GM12878 (cell line): ENCODE measurements at regions not wholly inside any gene's neighbourhood (a gene's known extent, or its start where the extent isn't known, plus 50 kb on each side); places are given as distances from the start of the nearest gene placed in this dataset.

ENCODE experiments used
- ATAC-seq: fragments of 200-7000 bp; cut with Tn5 transposase; 3 replicates; pipeline ENCODE4 v1.9.1; 2020; ENCODE audit warnings: mild to moderate bottlenecking, moderate library complexity
- BruUV-seq: library from RNA; stranded (reverse); fragments of 400-500 nt; replicated peaks from 2 replicates; lab custom pipeline; 2021; lab: Mats Ljungman, UMichigan
- CTCF ChIA-PET: fragments of 300-600 bp; sonication (Branson Sonifier 250); formaldehyde crosslinking; extraction: SDS; loops from one replicate; lab custom pipeline; 2021; ENCODE audit warnings: inconsistent platforms; lab: Yijun Ruan, JAX
- POLR2A ChIA-PET: fragments of 350-600 bp; formaldehyde crosslinking; extraction: SDS; loops from one replicate; lab custom pipeline; 2021; ENCODE audit warnings: inconsistent platforms; lab: Charles Lee
- RAD21 ChIA-PET: fragments of 300-600 bp; sonication (Branson Sonifier 250); formaldehyde crosslinking; loops from one replicate; lab custom pipeline; 2023; ENCODE audit warnings: antibody characterized with exemption; ENCODE audit not compliant: unreplicated experiment; lab: Charles Lee
- SMC1A ChIA-PET: fragments of 300-600 bp; sonication (Branson Sonifier 250); formaldehyde crosslinking; loops from one replicate; lab custom pipeline; 2023; ENCODE audit not compliant: unreplicated experiment, uncharacterized antibody; lab: Charles Lee
- DNase-seq: peaks from one replicate; pipeline ENCODE4 v3.0.0-alpha.2; 2011; ENCODE audit warnings: low read depth, low spot score
- FAIRE-seq: peaks from 3 replicates; lab custom pipeline; 2011; peaks lifted over from hg19 to GRCh38; lab: Jason Lieb, UNC
- H2AFZ ChIP-seq: 2 replicates; pipeline ENCODE4 v1.6.0; 2011; ENCODE audit warnings: low read depth, low read length, control low read depth; ENCODE audit not compliant: control insufficient read depth
- H3K27ac ChIP-seq: 2 replicates; pipeline ENCODE4 v1.5.1; 2011; ENCODE audit warnings: control low read depth; ENCODE audit not compliant: control insufficient read depth, insufficient read depth
- H3K27me3 ChIP-seq, 2 experiments: replicated peaks in 1 of 2; 2 replicates each; pipeline versions ENCODE4 v1.6.0 to v1.6.1; 2011; ENCODE audit warnings: low read length in 1 of 2; ENCODE audit not compliant: control insufficient read depth in 2 of 2, insufficient read depth in 2 of 2
- H3K36me3 ChIP-seq, 2 experiments: 2 replicates each; pipeline ENCODE4 v1.5.1; 2011; ENCODE audit warnings: low read length in 1 of 2; ENCODE audit not compliant: control insufficient read depth in 2 of 2, insufficient read depth in 2 of 2
- H3K4me1 ChIP-seq: 2 replicates; pipeline ENCODE4 v1.6.1; 2011; ENCODE audit warnings: mild to moderate bottlenecking, low read length, moderate library complexity, mixed read lengths; ENCODE audit not compliant: control insufficient read depth, insufficient read depth
- H3K4me2 ChIP-seq: 2 replicates; pipeline ENCODE4 v1.6.0; 2011; ENCODE audit warnings: control low read depth; ENCODE audit not compliant: control insufficient read depth, insufficient read depth
- H3K4me3 ChIP-seq: fragments of 200-600 bp; sonication (generic); 2 replicates; pipeline ENCODE4 v1.5.1; 2016
- H3K79me2 ChIP-seq: 2 replicates; pipeline ENCODE4 v1.6.0; 2011; ENCODE audit warnings: low read length; ENCODE audit not compliant: control insufficient read depth, insufficient read depth
- H3K9ac ChIP-seq: 2 replicates; pipeline ENCODE4 v1.8.0; 2011; ENCODE audit warnings: low read length, control low read depth, mixed read lengths; ENCODE audit not compliant: control insufficient read depth, insufficient read depth
- H3K9me3 ChIP-seq: replicated peaks from 3 replicates; pipeline ENCODE4 v1.5.1; 2011; ENCODE audit warnings: mild to moderate bottlenecking, low read length; ENCODE audit not compliant: control insufficient read depth, insufficient read depth
- H4K20me1 ChIP-seq: 2 replicates; pipeline ENCODE4 v1.6.0; 2011; ENCODE audit not compliant: control insufficient read depth, insufficient read depth
- IRF4 ChIP-seq: IDR thresholded peaks from 2 replicates; pipeline ENCODE4 v1.6.1; 2011; ENCODE audit warnings: low read depth, low read length
- MTA3 ChIP-seq: IDR thresholded peaks from 2 replicates; pipeline ENCODE4 v1.6.1; 2012; ENCODE audit warnings: low read length, inconsistent platforms, borderline replicate concordance
- RELB ChIP-seq: fragments of 450-650 bp; IDR thresholded peaks from 2 replicates; pipeline ENCODE4 v1.6.1; 2017; ENCODE audit warnings: low read depth, mild to moderate bottlenecking, moderate library complexity
- SMAD1 ChIP-seq: fragments of 450-650 bp; IDR thresholded peaks from 2 replicates; pipeline ENCODE4 v1.6.1; 2018; ENCODE audit warnings: mild to moderate bottlenecking, low read depth; ENCODE audit not compliant: partially characterized antibody
- SMARCA5 ChIP-seq: fragments of 450-650 bp; IDR thresholded peaks from 2 replicates; pipeline ENCODE4 v1.6.1; 2017; ENCODE audit warnings: mild to moderate bottlenecking
- ZBTB4 ChIP-seq: fragments of 450-650 bp; formaldehyde crosslinking; IDR thresholded peaks from 2 replicates; pipeline ENCODE4 v1.4.0; 2022; ENCODE audit warnings: mild to moderate bottlenecking, moderate library complexity
- ZSCAN29 ChIP-seq: fragments of 450-650 bp; IDR thresholded peaks from 2 replicates; pipeline ENCODE4 v1.6.1; 2017; ENCODE audit warnings: mild to moderate bottlenecking, moderate library complexity
- WGBS: methylation state at CpG from one replicate; pipeline ENCODE4 v1.1.6; 2016; ENCODE audit warnings: low lambda C conversion rate; ENCODE audit not compliant: insufficient replicate concordance, insufficient coverage; ENCODE audit errors: missing lambda C conversion rate; 5-methylcytosine and 5-hydroxymethylcytosine counted together
- in situ Hi-C: fragments of 300-500 bp; cut with MboI; formaldehyde crosslinking; loops from 9 replicates; pipeline ENCODE4 v1.14.3; 2018; ENCODE audit warnings: mixed read lengths
- intact Hi-C: fragments of 100-400 bp; cut with micrococcal nuclease; formaldehyde crosslinking; loops from one replicate; pipeline ENCODE4 v1.14.2; 2022; ENCODE audit not compliant: unreplicated experiment
- TF ChIP-seq, protein P1 (sequence below): fragments of 450-650 bp; IDR thresholded peaks from 2 replicates; pipeline ENCODE4 v1.6.1; 2017; ENCODE audit warnings: antibody characterized with exemption, mild to moderate bottlenecking, moderate library complexity
- TF ChIP-seq, protein P2 (sequence below): fragments of 450-650 bp; IDR thresholded peaks from 2 replicates; pipeline ENCODE4 v1.6.1; 2017; ENCODE audit warnings: mild to moderate bottlenecking, moderate library complexity

DNA sequence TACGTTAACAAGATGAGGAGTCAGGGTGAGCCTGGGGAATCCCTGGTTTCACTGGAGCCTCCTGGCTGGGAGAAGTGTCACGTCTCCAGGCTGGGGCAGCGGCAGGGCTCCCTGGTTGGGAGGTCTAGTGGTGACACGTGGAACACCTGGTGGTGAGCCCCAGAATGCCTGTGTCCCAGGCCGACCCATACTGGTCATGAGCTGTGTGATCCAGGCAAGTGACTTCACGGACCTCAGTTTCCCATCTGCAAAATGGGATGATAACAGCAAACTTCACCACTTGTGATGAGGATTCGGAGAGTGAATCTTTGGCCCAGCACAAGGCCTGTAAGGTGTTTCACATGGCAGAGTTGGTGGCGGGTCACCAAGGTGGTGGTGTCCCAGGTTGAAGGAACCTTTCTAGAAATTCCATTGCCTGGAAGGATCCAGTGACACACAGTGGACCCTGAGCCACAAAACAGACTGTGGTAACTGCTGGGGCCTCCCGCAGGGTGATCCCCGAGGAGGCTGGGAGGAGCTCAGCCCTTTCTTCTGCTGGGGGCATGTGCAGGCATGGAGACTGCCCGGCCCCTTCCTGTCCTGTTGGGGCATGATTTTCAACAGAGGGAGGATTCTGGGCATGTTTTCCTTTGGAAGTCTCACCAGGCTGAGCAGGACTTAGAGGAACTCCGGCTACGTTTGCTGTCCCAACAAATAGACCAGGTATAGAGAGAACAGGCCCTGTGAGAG, 153.9 kb upstream of the IER5L start:
- intact Hi-C loops (no loop called here), in situ Hi-C loops (no loop called here)
- no peak overlapping the region for H3K4me2 ChIP-seq
- no peak overlapping the region for H3K4me3 ChIP-seq
- WGBS, result 68% methylated on average over 13 of the region's 13 CpGs
- no peak overlapping the region for H3K9ac ChIP-seq
- peaks cover 17% of the 10 kb centered on the region for H3K4me1 ChIP-seq
- no peaks in the 10 kb centered on the region for H3K79me2 ChIP-seq
- DNase-seq (no peak), ATAC-seq (no peak), FAIRE-seq (no peak)
- POLR2A ChIA-PET, result no interaction called here
- H3K27ac ChIP-seq, result no peak overlapping the region
- no peaks in the 10 kb centered on the region for H3K36me3 ChIP-seq
- RAD21 ChIA-PET, result no interaction called here
- CTCF ChIA-PET, result no interaction called here
- H3K27me3 ChIP-seq, result peaks cover 4 to 5% of the 10 kb centered on the region in 2 experiments; a peak in 2 of 4 replicates
- TF ChIP-seq ZSCAN29 (no peak), SMAD1 (no peak), MTA3 (no peak), ZBTB4 (CRISPR knock-in tag) (no peak), RELB (no peak), SMARCA5 (no peak), IRF4 (no peak)
- TF ChIP-seq, protein P1, sequence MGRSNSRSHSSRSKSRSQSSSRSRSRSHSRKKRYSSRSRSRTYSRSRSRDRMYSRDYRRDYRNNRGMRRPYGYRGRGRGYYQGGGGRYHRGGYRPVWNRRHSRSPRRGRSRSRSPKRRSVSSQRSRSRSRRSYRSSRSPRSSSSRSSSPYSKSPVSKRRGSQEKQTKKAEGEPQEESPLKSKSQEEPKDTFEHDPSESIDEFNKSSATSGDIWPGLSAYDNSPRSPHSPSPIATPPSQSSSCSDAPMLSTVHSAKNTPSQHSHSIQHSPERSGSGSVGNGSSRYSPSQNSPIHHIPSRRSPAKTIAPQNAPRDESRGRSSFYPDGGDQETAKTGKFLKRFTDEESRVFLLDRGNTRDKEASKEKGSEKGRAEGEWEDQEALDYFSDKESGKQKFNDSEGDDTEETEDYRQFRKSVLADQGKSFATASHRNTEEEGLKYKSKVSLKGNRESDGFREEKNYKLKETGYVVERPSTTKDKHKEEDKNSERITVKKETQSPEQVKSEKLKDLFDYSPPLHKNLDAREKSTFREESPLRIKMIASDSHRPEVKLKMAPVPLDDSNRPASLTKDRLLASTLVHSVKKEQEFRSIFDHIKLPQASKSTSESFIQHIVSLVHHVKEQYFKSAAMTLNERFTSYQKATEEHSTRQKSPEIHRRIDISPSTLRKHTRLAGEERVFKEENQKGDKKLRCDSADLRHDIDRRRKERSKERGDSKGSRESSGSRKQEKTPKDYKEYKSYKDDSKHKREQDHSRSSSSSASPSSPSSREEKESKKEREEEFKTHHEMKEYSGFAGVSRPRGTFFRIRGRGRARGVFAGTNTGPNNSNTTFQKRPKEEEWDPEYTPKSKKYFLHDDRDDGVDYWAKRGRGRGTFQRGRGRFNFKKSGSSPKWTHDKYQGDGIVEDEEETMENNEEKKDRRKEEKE, result no peak
- TF ChIP-seq, protein P2, sequence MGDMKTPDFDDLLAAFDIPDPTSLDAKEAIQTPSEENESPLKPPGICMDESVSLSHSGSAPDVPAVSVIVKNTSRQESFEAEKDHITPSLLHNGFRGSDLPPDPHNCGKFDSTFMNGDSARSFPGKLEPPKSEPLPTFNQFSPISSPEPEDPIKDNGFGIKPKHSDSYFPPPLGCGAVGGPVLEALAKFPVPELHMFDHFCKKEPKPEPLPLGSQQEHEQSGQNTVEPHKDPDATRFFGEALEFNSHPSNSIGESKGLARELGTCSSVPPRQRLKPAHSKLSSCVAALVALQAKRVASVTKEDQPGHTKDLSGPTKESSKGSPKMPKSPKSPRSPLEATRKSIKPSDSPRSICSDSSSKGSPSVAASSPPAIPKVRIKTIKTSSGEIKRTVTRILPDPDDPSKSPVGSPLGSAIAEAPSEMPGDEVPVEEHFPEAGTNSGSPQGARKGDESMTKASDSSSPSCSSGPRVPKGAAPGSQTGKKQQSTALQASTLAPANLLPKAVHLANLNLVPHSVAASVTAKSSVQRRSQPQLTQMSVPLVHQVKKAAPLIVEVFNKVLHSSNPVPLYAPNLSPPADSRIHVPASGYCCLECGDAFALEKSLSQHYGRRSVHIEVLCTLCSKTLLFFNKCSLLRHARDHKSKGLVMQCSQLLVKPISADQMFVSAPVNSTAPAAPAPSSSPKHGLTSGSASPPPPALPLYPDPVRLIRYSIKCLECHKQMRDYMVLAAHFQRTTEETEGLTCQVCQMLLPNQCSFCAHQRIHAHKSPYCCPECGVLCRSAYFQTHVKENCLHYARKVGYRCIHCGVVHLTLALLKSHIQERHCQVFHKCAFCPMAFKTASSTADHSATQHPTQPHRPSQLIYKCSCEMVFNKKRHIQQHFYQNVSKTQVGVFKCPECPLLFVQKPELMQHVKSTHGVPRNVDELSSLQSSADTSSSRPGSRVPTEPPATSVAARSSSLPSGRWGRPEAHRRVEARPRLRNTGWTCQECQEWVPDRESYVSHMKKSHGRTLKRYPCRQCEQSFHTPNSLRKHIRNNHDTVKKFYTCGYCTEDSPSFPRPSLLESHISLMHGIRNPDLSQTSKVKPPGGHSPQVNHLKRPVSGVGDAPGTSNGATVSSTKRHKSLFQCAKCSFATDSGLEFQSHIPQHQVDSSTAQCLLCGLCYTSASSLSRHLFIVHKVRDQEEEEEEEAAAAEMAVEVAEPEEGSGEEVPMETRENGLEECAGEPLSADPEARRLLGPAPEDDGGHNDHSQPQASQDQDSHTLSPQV, result no peak
- no peak overlapping the region for H2AFZ ChIP-seq
- SMC1A ChIA-PET, result no interaction called here
- H3K9me3 ChIP-seq, result peaks cover 8% of the 10 kb centered on the region; the same call in 2 of the 3 replicates
- H4K20me1 ChIP-seq, result no peaks in the 10 kb centered on the region
- BruUV-seq, result no TSS peak
